Glutamatergic neuron (in vitro differentiated cells): ENCODE measurements at regions not wholly inside any gene's neighbourhood (a gene's known extent, or its start where the extent isn't known, plus 50 kb on each side); places are given as distances from the start of the nearest gene placed in this dataset.

Experiments used
- DNase-seq: peaks from one replicate; pipeline ENCODE4 v3.0.0; 2022
- H3K27ac Mint-ChIP-seq: one replicate; pipeline ENCODE4 v1.8.0; 2020; ENCODE audit warnings: mild to moderate bottlenecking, mixed read lengths, inconsistent platforms; ENCODE audit not compliant: unreplicated experiment
- H3K27me3 Mint-ChIP-seq: one replicate; pipeline ENCODE4 v1.8.0; 2020; ENCODE audit warnings: mild to moderate bottlenecking, moderate library complexity, mixed read lengths, inconsistent platforms; ENCODE audit not compliant: unreplicated experiment
- H3K36me3 Mint-ChIP-seq: one replicate; pipeline ENCODE4 v1.8.0; 2020; ENCODE audit warnings: mild to moderate bottlenecking, mixed read lengths, inconsistent platforms; ENCODE audit not compliant: unreplicated experiment
- H3K4me1 Mint-ChIP-seq: one replicate; pipeline ENCODE4 v1.8.0; 2020; ENCODE audit warnings: mild to moderate bottlenecking, low read depth, mixed read lengths, inconsistent platforms; ENCODE audit not compliant: unreplicated experiment
- H3K4me3 Mint-ChIP-seq: one replicate; pipeline ENCODE4 v1.8.0; 2020; ENCODE audit warnings: mild to moderate bottlenecking, mixed read lengths, inconsistent platforms; ENCODE audit not compliant: unreplicated experiment
- H3K9me3 Mint-ChIP-seq: one replicate; pipeline ENCODE4 v1.8.0; 2020; ENCODE audit warnings: mild to moderate bottlenecking, moderate library complexity, mixed read lengths, inconsistent platforms; ENCODE audit not compliant: unreplicated experiment
- CTCF ChIP-seq: fragments of 200-600 bp; sonication (generic); IDR thresholded peaks from one replicate; pipeline ENCODE4 v1.5.0; 2021; ENCODE audit not compliant: partially characterized antibody, unreplicated experiment

- peaks cover 7% of the 10 kb centered on the region for H3K36me3 Mint-ChIP-seq
- H3K9me3 Mint-ChIP-seq: no peaks in the 10 kb centered on the region
- H3K27ac Mint-ChIP-seq: no peak overlapping the region
- DNase-seq: no peak
- no peaks in the 10 kb centered on the region for H3K27me3 Mint-ChIP-seq
- no peaks in the 10 kb centered on the region for H3K4me1 Mint-ChIP-seq
- H3K4me3 Mint-ChIP-seq: no peak overlapping the region
- no peak for TF ChIP-seq CTCF
Observed at GRCh38 chr5:106940986-106941385, 729.8 kb downstream of the EFNA5 start.

DNA sequence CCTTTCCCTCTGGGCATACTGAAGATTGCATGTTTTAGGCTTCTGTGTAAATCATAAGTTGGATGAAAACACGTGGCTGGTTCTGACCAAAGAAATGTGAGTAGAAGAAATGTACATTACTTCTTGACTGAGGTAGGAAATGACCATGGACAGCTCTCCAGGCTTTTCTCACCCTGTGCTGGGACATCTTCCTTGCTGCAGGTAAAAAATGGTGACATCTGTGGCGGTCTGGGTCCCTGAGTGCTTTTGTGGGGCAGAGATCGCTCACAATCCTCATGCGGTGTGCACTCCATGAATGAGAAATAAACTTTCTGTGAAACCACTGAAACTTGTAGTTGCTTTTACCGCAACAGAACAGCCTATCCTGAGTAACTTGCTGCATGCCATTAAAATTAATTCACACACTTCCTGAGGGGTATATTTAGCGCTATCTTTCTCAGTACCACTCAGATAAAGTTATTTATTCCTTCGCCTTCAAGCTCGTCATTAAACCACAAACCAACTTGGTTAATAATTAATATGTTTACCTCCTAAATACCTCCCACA lies 730.4 kb downstream of the EFNA5 start:
- no peak for DNase-seq
- Mint-ChIP-seq H3K36me3 (peaks cover 7% of the 10 kb centered on the region), H3K9me3 (no peaks in the 10 kb centered on the region), H3K27ac (no peak overlapping the region), H3K27me3 (no peaks in the 10 kb centered on the region), H3K4me3 (no peak overlapping the region), H3K4me1 (no peaks in the 10 kb centered on the region)
- no peak for TF ChIP-seq CTCF

- Mint-ChIP-seq H3K36me3 (peaks cover 4% of the 10 kb centered on the region), H3K27ac (no peak overlapping the region), H3K4me3 (no peak overlapping the region), H3K27me3 (no peaks in the 10 kb centered on the region), H3K4me1 (no peaks in the 10 kb centered on the region), H3K9me3 (peaks cover 3% of the 10 kb centered on the region)
- TF ChIP-seq CTCF: no peak
- DNase-seq: no peak
Observed at GRCh38 chr5:106923409-106923808, 747.3 kb downstream of the EFNA5 start.

GRCh38 chr5:106921567-106921966 lies 749.2 kb downstream of the EFNA5 start:
- DNase-seq: no peak

GRCh38 chr5:106910486-106910885 lies 760.3 kb downstream of the EFNA5 start:
- DNase-seq: no peak
- H3K36me3 Mint-ChIP-seq: no peaks in the 10 kb centered on the region
- H3K9me3 Mint-ChIP-seq: peaks cover 4% of the 10 kb centered on the region
- no peaks in the 10 kb centered on the region for H3K27me3 Mint-ChIP-seq
- H3K4me3 Mint-ChIP-seq: no peak overlapping the region
- no peak for TF ChIP-seq CTCF
- no peak overlapping the region for H3K27ac Mint-ChIP-seq
- peaks cover 12% of the 10 kb centered on the region for H3K4me1 Mint-ChIP-seq

More at GRCh38 chr5:106921567-106921966, 749.2 kb downstream of the EFNA5 start:
- Mint-ChIP-seq H3K4me1 (no peaks in the 10 kb centered on the region), H3K9me3 (peaks cover 10% of the 10 kb centered on the region), H3K36me3 (peaks cover 15% of the 10 kb centered on the region), H3K27ac (no peak overlapping the region), H3K4me3 (no peak overlapping the region), H3K27me3 (peaks cover 2% of the 10 kb centered on the region)
- TF ChIP-seq CTCF: no peak
